ENCODE measurements at regions not wholly inside any gene's neighbourhood (a gene's known extent, or its start where the extent isn't known, plus 50 kb on each side); places are given as distances from the start of the nearest gene placed in this dataset.
A peak's percentile ranks its signal among the peaks of the same experiment; 100 is the strongest.

- DNase-seq, result no peak
Measured at GRCh38 chr15:47998619-47999019, 122.2 kb upstream of the SLC24A5 start.

DNA sequence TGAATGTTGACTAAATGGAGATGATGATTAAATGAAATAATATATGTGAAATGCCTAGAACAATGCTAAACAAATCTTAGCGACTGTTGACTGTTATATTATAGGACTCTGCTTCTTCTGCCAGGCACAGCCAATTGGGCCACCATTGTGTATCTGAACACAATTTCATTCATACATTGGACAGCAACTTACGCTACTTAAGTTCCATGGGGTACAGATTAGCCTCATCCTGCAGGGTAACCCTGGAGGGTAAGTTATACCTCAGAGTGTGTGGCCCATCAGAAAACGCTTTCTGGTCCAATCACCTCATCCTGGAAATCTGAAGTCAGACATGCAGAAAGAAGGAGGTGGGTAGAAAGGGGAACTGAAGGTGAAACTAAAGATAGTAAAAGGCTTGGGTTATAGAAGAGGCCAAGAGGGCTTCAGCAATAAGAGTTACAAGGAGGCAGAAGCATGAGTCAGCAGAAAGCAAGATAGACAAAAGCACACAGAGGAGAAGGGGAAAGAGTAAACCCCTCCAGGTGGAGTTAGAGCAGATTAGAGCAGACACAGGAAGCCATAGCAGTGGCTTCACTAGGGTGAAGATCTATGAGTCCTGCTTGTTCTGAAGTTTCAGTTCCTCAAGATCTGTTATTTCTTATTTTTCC, 119.3 kb upstream of the SLC24A5 start:
- no peak for DNase-seq

DNA sequence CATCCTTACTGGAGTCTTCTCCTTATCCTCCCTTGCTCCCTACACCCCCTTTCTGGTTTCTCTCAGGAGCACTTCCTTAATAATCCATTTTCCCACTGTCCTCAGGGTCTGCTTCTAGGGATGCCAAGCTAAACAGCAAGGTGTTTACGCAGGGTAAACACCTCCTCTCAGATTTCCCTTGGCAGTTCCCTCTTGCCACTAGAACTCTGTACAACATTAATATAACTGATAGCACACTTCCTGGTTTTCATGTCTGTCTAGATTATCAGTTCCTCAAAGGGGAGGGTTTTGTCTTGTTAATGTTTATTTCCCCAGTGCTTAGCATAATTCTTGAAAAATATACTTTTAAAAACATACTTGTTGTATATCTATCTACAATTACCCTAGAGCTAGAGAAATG, 118.0 kb upstream of the SLC24A5 start:
- DNase-seq, result no peak

- no peak for DNase-seq
Measured at GRCh38 chr15:48003441-48003840, 117.3 kb upstream of the SLC24A5 start.

GRCh38 chr15:48005077-48005476, 115.7 kb upstream of the SLC24A5 start:
- no peak for DNase-seq

- DNase-seq, result peak; percentile 37
Measured at GRCh38 chr15:48006031-48006511, 114.7 kb upstream of the SLC24A5 start.

GRCh38 chr15:48010316-48010715, 110.5 kb upstream of the SLC24A5 start:
- no peak for DNase-seq

GRCh38 chr15:48012191-48012590, 108.6 kb upstream of the SLC24A5 start:
- no peak for DNase-seq

- DNase-seq, result no peak
Measured at GRCh38 chr15:48016865-48017264, 103.9 kb upstream of the SLC24A5 start.

- no peak for DNase-seq
Measured at GRCh38 chr15:48017747-48018146, 103.0 kb upstream of the SLC24A5 start.

- DNase-seq, result no peak
Measured at GRCh38 chr15:48020166-48020565, 100.6 kb upstream of the SLC24A5 start.

- no peak for DNase-seq
Measured at GRCh38 chr15:48021336-48022086, 99.3 kb upstream of the SLC24A5 start.

- no peak for DNase-seq
Measured at GRCh38 chr15:48025118-48025517, 95.7 kb upstream of the SLC24A5 start.

DNA sequence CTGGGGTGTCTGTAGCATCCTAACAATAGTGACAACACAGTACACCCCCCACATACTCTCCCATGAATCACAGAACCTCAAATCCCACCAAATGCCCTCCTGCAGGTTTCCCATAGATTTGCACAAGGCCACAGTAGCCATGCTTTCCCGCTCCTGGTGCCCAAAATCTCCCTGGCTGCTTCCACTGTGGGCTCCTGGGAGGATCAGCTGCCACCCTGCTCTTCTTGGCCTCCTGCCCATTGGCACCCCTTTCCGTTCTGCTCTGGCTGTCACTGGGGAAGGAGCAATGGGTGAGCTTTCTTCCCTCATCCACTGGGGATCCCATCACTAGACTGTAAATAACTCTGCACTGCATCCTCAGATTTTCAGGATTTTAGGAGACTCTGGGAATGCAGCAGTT, 92.1 kb upstream of the SLC24A5 start:
- no peak for DNase-seq

DNA sequence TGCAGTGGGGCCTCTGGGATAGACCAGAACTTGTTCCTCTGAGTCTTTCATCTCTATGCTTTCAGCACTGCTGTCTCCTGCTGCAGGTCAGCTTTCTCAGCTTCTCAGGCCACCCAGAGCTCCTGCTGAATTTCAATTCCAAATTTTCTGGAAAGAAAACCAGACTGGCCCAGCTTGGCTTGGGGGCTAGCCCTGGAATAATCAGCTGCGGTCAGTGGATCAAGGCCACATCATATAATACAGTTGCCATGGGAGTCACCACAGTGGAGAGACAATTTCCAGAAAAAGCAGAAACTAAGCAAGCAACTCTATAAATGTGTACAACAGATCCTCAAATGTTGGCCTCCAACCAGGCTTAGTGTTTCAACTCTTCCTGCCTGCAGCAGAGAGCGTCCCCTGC, 91.1 kb upstream of the SLC24A5 start:
- no peak for DNase-seq

GRCh38 chr15:48031466-48031865, 89.3 kb upstream of the SLC24A5 start:
- DNase-seq, result no peak

DNA sequence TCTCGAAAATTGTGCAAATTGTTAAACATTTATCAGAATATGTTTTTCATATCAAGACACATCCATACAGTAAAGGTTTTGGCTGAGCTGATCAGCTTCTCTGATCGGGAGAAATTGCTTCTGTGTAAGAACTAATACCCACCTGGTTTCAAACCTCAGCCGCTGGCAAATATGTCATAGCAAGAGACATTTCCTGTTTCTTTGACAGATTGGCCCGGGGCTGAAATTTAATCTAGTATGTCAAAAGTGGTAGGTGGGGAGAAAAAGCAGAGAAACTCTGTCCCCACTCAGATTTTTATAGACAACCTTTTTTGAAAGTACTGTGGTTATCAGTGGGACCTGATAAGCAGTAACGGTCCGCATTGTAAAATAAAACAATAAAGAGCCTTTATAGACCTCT, 88.8 kb upstream of the SLC24A5 start:
- no peak for DNase-seq

DNA sequence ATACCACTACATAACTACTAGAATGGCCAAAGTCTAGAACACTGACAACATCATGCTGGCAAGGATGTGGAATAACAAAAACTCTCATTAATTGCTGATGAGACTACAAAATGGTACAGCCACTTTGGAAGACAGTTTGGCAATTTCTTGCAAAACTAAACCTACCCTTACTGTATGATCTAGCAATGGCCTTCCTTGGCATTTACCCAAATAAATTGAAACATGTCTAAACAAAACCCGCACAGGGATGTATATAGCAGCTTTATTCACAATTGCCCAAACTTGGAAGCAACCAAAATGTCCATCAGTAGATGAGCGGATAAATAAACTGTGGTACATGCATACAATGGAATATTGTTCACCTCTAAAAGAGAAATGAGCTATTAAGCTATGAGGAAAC, 87.9 kb upstream of the SLC24A5 start:
- DNase-seq, result no peak

DNA sequence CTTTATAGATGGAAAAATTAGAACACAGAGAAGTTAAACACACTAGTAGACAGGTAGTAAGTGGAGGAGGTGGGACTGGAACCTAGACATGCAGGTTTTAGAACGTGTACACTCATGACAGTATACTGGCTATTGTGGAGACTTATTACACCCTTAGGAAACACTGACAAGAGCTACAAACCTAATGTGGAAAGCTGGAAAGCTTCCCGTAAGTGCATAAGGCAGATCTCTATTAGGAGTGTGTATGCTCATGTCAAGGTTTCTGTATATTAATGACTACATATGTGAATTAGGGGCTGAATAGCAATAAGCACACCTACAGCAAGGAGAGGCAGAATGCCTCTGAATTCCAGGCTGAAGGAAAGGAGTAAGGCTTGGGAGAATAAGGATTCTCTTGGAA, 82.6 kb upstream of the SLC24A5 start:
- no peak for DNase-seq

DNA sequence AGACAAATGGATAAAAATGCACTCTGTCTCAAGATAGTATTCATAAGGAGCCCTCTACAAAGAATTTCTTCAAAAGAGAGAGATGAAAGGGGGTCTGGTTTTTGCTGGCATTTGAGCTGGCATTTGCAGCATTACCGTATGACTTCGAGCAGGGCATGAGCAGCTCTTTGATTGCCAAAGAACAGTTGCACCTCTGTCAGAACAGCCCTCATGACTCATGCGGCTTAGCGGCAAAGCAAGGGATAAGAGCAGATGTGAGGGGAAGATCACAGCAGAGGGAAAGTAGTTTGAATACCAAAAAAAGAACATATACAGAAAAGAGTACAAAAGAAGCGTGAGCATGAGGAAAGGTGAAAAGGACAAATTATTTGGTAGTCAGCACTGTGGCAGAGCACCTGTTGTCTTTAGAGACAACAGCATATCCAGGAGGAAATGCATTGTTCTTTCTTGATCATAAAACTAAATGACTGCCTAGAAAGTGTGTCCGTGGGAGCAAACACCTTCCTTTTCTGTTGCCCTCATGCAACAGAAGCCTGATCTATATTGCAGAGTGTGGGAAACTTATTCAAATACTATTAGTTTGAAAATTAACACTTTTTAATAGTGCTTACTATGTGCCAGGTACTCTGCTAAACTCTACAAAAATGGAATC, 80.5 kb upstream of the SLC24A5 start:
- DNase-seq, result peak; percentile 8

GRCh38 chr15:48041454-48041853, 79.3 kb upstream of the SLC24A5 start:
- no peak for DNase-seq

DNA sequence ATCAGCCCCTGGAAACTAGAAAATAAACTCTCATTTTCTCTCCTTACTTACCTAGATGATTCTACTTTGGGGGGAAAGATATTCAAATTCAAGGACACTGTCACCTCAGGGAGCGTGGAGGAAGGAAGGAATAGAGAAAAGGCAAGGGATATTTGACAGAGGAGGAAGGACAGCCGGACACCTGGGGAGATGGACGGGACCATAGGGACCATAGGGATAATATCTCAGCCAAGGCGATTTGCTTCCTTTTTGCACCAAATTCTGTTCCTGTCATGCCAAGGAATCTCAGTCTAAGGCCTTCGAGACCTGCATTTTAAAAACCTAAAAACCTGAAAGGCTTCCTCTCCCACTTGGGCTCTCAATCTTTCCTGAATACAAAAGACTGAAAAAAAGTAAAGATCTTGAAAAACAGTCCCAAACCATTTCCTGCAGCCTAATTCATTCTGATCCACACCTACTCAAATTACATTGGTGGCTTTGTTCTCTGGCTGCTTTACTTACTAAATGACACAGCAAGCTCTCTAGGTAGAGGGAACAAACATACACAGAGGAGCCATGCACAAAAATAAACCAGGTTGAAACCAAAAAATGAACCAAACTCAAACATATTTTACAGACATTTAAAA, 73.9 kb upstream of the SLC24A5 start:
- no peak for DNase-seq

GRCh38 chr15:48049736-48050135, 71.1 kb upstream of the SLC24A5 start:
- no peak for DNase-seq

- DNase-seq, result no peak
Measured at GRCh38 chr15:48052946-48053345, 67.8 kb upstream of the SLC24A5 start.

All from fibroblast of skin of right biceps (primary cell).